ENCODE measurements at regions not wholly inside any gene's neighbourhood (a gene's known extent, or its start where the extent isn't known, plus 50 kb on each side); places are given as distances from the start of the nearest gene placed in this dataset.

DNA sequence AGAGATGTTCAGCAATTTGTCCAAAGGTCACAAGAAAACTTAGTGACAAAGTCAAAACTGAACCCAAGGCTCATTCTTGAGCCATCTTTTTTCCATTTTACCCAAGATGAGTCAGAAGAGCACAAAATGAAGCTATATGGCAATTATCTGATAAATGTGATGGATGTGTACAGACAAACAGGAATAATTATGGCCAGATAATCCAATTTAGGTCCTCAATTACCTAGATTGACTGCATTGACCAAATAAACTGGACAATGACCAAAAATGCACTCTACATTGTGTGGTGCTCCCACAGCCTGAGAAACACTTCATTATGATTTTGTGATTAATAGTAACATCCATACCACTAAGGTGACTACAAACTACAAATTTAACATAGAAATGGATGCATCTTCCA, 1105.8 kb downstream of the IGSF11 start:
- no peak overlapping the region for H4K8ac ChIP-seq (ENCODE audit: extremely low read depth, insufficient read depth, low read length)
- no peak overlapping the region for H3K27ac ChIP-seq (ENCODE audit: low read depth, low read length)
- no peak overlapping the region for H3K4me2 ChIP-seq (ENCODE audit: insufficient read depth in 1 of 2, low read depth in 2 of 2, low read length in 2 of 2)
- FAIRE-seq (no peak), DNase-seq (ENCODE audit: low read depth in 1 of 2, low spot score in 2 of 2) (no peak)
- no peaks in the 10 kb centered on the region for H3K27me3 ChIP-seq (replicated peaks in 1 of 4; ENCODE audit: control insufficient read depth in 3 of 4, extremely low read depth in 1 of 4, insufficient read depth in 3 of 4, low read length in 3 of 4)
- no peaks in the 10 kb centered on the region for H4K20me1 ChIP-seq (replicated peaks in 1 of 2; ENCODE audit: control insufficient read depth in 1 of 2, insufficient read depth in 2 of 2, low read length in 2 of 2)
- H3K9ac ChIP-seq (replicated peaks in 1 of 4; ENCODE audit: extremely low read depth in 1 of 4, low read depth in 3 of 4, low read length in 3 of 4): no peak overlapping the region
- no peaks in the 10 kb centered on the region for H3K36me3 ChIP-seq (ENCODE audit: control insufficient read depth in 2 of 4, insufficient read depth in 4 of 4, low read length in 3 of 4)
- no peak overlapping the region for H3K56ac ChIP-seq (replicated peaks; ENCODE audit: insufficient read length, low read depth, low read length)
- no peaks in the 10 kb centered on the region for H3K79me2 ChIP-seq (ENCODE audit: control insufficient read depth in 1 of 2, insufficient read depth in 2 of 2, low read length in 2 of 2)
- TF ChIP-seq RBBP5 (IDR thresholded peaks at IDR 0.05; ENCODE audit: borderline replicate concordance, low read depth, low read length): no peak
- no peak for TF ChIP-seq CREB1 (IDR thresholded peaks at IDR 0.05)
- TF ChIP-seq HDAC6 (IDR thresholded peaks at IDR 0.05; ENCODE audit: low read depth, low read length): no peak
- no peak for TF ChIP-seq KDM5A (IDR thresholded peaks at IDR 0.05; ENCODE audit: low read length)
- no peak for TF ChIP-seq BACH1 (IDR thresholded peaks at IDR 0.05; ENCODE audit: low read length)
- TF ChIP-seq GTF2F1 (IDR thresholded peaks at IDR 0.05; ENCODE audit: borderline replicate concordance, low read depth, low read length): no peak
- no peak for TF ChIP-seq JUN (IDR thresholded peaks at IDR 0.05; ENCODE audit: low read depth, low read length)
- no peak for TF ChIP-seq BCL11A (IDR thresholded peaks at IDR 0.05; ENCODE audit: low read depth in 2 of 2, low read length in 2 of 2)
- H2BK15ac ChIP-seq (ENCODE audit: low read length): no peak overlapping the region
- no peak overlapping the region for H2AFZ ChIP-seq (ENCODE audit: low read length)
- H3K14ac ChIP-seq (ENCODE audit: insufficient read length): no peak overlapping the region
- no peaks in the 10 kb centered on the region; the same call in 1 of the 2 replicates for H3K23me2 ChIP-seq (ENCODE audit: low read depth, low read length)
- H4K5ac ChIP-seq (ENCODE audit: insufficient read length, low read depth, low read length): no peak overlapping the region
- H3K18ac ChIP-seq (ENCODE audit: extremely low read depth, low read length): no peak overlapping the region
- CTCF ChIA-PET (ENCODE audit: partially characterized antibody): no interaction called here
- H4K91ac ChIP-seq (replicated peaks; ENCODE audit: insufficient read length, low read length): no peak overlapping the region
- no peaks in the 10 kb centered on the region for H3K4me1 ChIP-seq (replicated peaks in 1 of 4; ENCODE audit: control insufficient read depth in 3 of 4, insufficient read depth in 4 of 4, low read length in 3 of 4)
- H2BK20ac ChIP-seq (ENCODE audit: low read length): no peak overlapping the region
- H3K23ac ChIP-seq (ENCODE audit: insufficient read length): no peak overlapping the region
- H3K4ac ChIP-seq (replicated peaks; ENCODE audit: insufficient read length, low read depth, low read length): no peak overlapping the region
- H3K79me1 ChIP-seq (ENCODE audit: low read depth, low read length): no peaks in the 10 kb centered on the region
- H2BK12ac ChIP-seq (ENCODE audit: low read depth, low read length): no peak overlapping the region
- H2BK5ac ChIP-seq (ENCODE audit: low read depth, low read length): no peak overlapping the region
- no peak overlapping the region for H2AK5ac ChIP-seq (ENCODE audit: low read depth, low read length)
- POLR2A ChIA-PET (ENCODE audit: partially characterized antibody): no interaction called here
- H2BK120ac ChIP-seq (replicated peaks; ENCODE audit: low read depth, low read length): no peak overlapping the region
- no peak overlapping the region for H3K4me3 ChIP-seq (ENCODE audit: extremely low read depth in 1 of 4, insufficient read depth in 2 of 4, low read depth in 3 of 4, low read length in 4 of 4)
- no peaks in the 10 kb centered on the region for H3K9me3 ChIP-seq (ENCODE audit: insufficient read depth in 2 of 2, low read depth in 1 of 2, low read length in 1 of 2)
